Hematopoietic multipotent progenitor cell treated with erythropoietin and hydrocortisone succinate and interleukin-3 and kit ligand, for 17 days (in vitro differentiated cells): ENCODE measurements at regions not wholly inside any gene's neighbourhood (a gene's known extent, or its start where the extent isn't known, plus 50 kb on each side); places are given as distances from the start of the nearest gene placed in this dataset.

ENCODE experiments used
- DNase-seq: peaks from one replicate; pipeline ENCODE4 v3.0.0-alpha.2; 2015; ENCODE audit warnings: low spot score

GRCh38 chr5:168059131-168059530 lies 232.3 kb upstream of the WWC1 start:
- DNase-seq: no peak

GRCh38 chr5:168062239-168062638 lies 229.2 kb upstream of the WWC1 start:
- no peak for DNase-seq

- DNase-seq: no peak
Observed at GRCh38 chr5:168064457-168064856, 227.0 kb upstream of the WWC1 start.

GRCh38 chr5:168064933-168065622 lies 226.4 kb upstream of the WWC1 start:
- no peak for DNase-seq

- DNase-seq: no peak
Observed at GRCh38 chr5:168066536-168067208, 224.8 kb upstream of the WWC1 start.

- no peak for DNase-seq
Observed at GRCh38 chr5:168070761-168071160, 220.7 kb upstream of the WWC1 start.

- no peak for DNase-seq
Observed at GRCh38 chr5:168072665-168073064, 218.8 kb upstream of the WWC1 start.

- no peak for DNase-seq
Observed at GRCh38 chr5:168073311-168073710, 218.1 kb upstream of the WWC1 start.

GRCh38 chr5:168073991-168074800 lies 217.2 kb upstream of the WWC1 start:
- DNase-seq: no peak

GRCh38 chr5:168075387-168075786 lies 216.1 kb upstream of the WWC1 start:
- DNase-seq: no peak

GRCh38 chr5:168076561-168076991 lies 214.9 kb upstream of the WWC1 start:
- DNase-seq: no peak

GRCh38 chr5:168085261-168086031 lies 206.0 kb upstream of the WWC1 start:
- no peak for DNase-seq

- DNase-seq: no peak
Observed at GRCh38 chr5:168086104-168086610, 205.3 kb upstream of the WWC1 start.

- no peak for DNase-seq
Observed at GRCh38 chr5:168086746-168087145, 204.7 kb upstream of the WWC1 start.

GRCh38 chr5:168088410-168089173 lies 202.9 kb upstream of the WWC1 start:
- DNase-seq: no peak

- DNase-seq: no peak
Observed at GRCh38 chr5:168089201-168089887, 202.1 kb upstream of the WWC1 start.

GRCh38 chr5:168092209-168093185 lies 198.9 kb upstream of the WWC1 start:
- DNase-seq: no peak

GRCh38 chr5:168093200-168093910 lies 198.1 kb upstream of the WWC1 start:
- no peak for DNase-seq

- DNase-seq: no peak
Observed at GRCh38 chr5:168096525-168096924, 194.9 kb upstream of the WWC1 start.
